Neuronal stem cell (in vitro differentiated cells): ENCODE measurements at regions not wholly inside any gene's neighbourhood (a gene's known extent, or its start where the extent isn't known, plus 50 kb on each side); places are given as distances from the start of the nearest gene placed in this dataset.

Experiments
- DNase-seq: peaks from one replicate; pipeline ENCODE4 v3.0.0-alpha.2; 2013; ENCODE audit warnings: low spot score
- H2AFZ ChIP-seq: one replicate; pipeline ENCODE4 v1.6.1; 2013; ENCODE audit warnings: mild to moderate bottlenecking, low read length, inconsistent platforms
- H2AK5ac ChIP-seq: 2 replicates; pipeline ENCODE4 v1.6.1; 2013; ENCODE audit warnings: low read depth, mild to moderate bottlenecking, inconsistent platforms, low read length, moderate library complexity, mixed read lengths
- H2BK120ac ChIP-seq: 2 replicates; pipeline ENCODE4 v1.6.1; 2013; ENCODE audit warnings: low read depth, mild to moderate bottlenecking, inconsistent platforms, low read length, moderate library complexity, mixed read lengths
- H2BK12ac ChIP-seq: one replicate; pipeline ENCODE4 v1.6.1; 2013; ENCODE audit warnings: low read length, inconsistent platforms
- H2BK15ac ChIP-seq: 2 replicates; pipeline ENCODE4 v1.6.1; 2013; ENCODE audit warnings: mild to moderate bottlenecking, low read length, inconsistent platforms, mixed read lengths
- H2BK5ac ChIP-seq: one replicate; pipeline ENCODE4 v1.6.1; 2013; ENCODE audit warnings: inconsistent platforms, mild to moderate bottlenecking, low read length, moderate library complexity
- H3K14ac ChIP-seq: one replicate; pipeline ENCODE4 v1.6.1; 2013; ENCODE audit warnings: low read length, inconsistent platforms
- H3K18ac ChIP-seq: 2 replicates; pipeline ENCODE4 v1.6.1; 2013; ENCODE audit warnings: low read length, inconsistent platforms
- H3K23ac ChIP-seq: 2 replicates; pipeline ENCODE4 v1.6.1; 2013; ENCODE audit warnings: low read depth, mild to moderate bottlenecking, mixed read lengths, low read length, inconsistent platforms; ENCODE audit not compliant: poor library complexity
- H3K27ac ChIP-seq: replicated peaks from 3 replicates; pipeline ENCODE4 v1.5.1; 2013; ENCODE audit warnings: low read length, inconsistent platforms
- H3K27me3 ChIP-seq, 3 experiments: 2 replicates each; pipeline ENCODE4 v1.6.1; 2013; ENCODE audit warnings: low read length in 3 of 3, mild to moderate bottlenecking in 2 of 3, inconsistent platforms in 1 of 3, low read depth in 1 of 3, mixed read lengths in 1 of 3, moderate library complexity in 1 of 3; ENCODE audit not compliant: control insufficient read depth in 3 of 3, insufficient read depth in 3 of 3
- H3K36me3 ChIP-seq, 2 donors: replicated peaks in 1 of 2; 2 replicates each; pipeline ENCODE4 v1.6.1; 2013; ENCODE audit warnings: low read length in 2 of 2; ENCODE audit not compliant: control insufficient read depth in 2 of 2, insufficient read depth in 2 of 2
- H3K4ac ChIP-seq: 2 replicates; pipeline ENCODE4 v1.6.1; 2013; ENCODE audit warnings: inconsistent platforms, mild to moderate bottlenecking, low read length, moderate library complexity
- H3K4me1 ChIP-seq, 2 donors: 1 replicate in 1 of 2; 2 replicates in 1 of 2; pipeline ENCODE4 v1.6.1; 2013; ENCODE audit warnings: low read length in 2 of 2, low read depth in 1 of 2; ENCODE audit not compliant: control insufficient read depth in 2 of 2, insufficient read depth in 1 of 2
- H3K4me2 ChIP-seq: one replicate; pipeline ENCODE4 v1.6.1; 2013; ENCODE audit warnings: mild to moderate bottlenecking, low read length, inconsistent platforms; ENCODE audit not compliant: insufficient read depth, poor library complexity, severe bottlenecking
- H3K4me3 ChIP-seq, 2 donors: 2 replicates each; pipeline ENCODE4 v1.5.1; 2013; ENCODE audit warnings: low read length in 2 of 2, mild to moderate bottlenecking in 2 of 2, inconsistent platforms in 1 of 2, moderate library complexity in 1 of 2
- H3K79me1 ChIP-seq: one replicate; pipeline ENCODE4 v1.6.1; 2013; ENCODE audit warnings: low read depth, mild to moderate bottlenecking, inconsistent platforms, low read length, moderate library complexity
- H3K9ac ChIP-seq: one replicate; pipeline ENCODE4 v1.6.1; 2013; ENCODE audit warnings: mild to moderate bottlenecking, low read depth, low read length, inconsistent platforms; ENCODE audit not compliant: poor library complexity
- H3K9me3 ChIP-seq, 2 donors: replicated peaks in 1 of 2; 2 replicates each; pipeline versions ENCODE3 to v1.6.1; 2013; ENCODE audit warnings: low read length in 2 of 2, mild to moderate bottlenecking in 2 of 2, inconsistent platforms in 1 of 2, low read depth in 1 of 2, mixed read lengths in 1 of 2, moderate library complexity in 1 of 2; ENCODE audit not compliant: control insufficient read depth in 2 of 2, insufficient read depth in 1 of 2
- H4K8ac ChIP-seq: one replicate; pipeline ENCODE4 v1.6.1; 2013; ENCODE audit warnings: low read depth, mild to moderate bottlenecking, inconsistent platforms, low read length, moderate library complexity
- H4K91ac ChIP-seq: one replicate; pipeline ENCODE4 v1.6.1; 2013; ENCODE audit warnings: low read length, low read depth, mild to moderate bottlenecking, inconsistent platforms; ENCODE audit not compliant: poor library complexity
- WGBS, 2 donors: extraction: QIAGEN DNeasy Blood & Tissue Kit; methylation state at CpG; one replicate each; pipeline ENCODE4 v1.1.7; 2013; ENCODE audit warnings: missing lambda C conversion rate in 2 of 2, mixed read lengths in 1 of 2; ENCODE audit not compliant: insufficient read length in 2 of 2, insufficient replicate concordance in 1 of 2; ENCODE audit errors: extremely low coverage in 2 of 2; 5-methylcytosine and 5-hydroxymethylcytosine counted together

- no peak overlapping the region for H3K18ac ChIP-seq
- no peak overlapping the region for H3K4ac ChIP-seq
- H3K9me3 ChIP-seq = no peaks in the 10 kb centered on the region
- H3K27ac ChIP-seq = no peak overlapping the region
- H4K91ac ChIP-seq = no peak overlapping the region
- no peak overlapping the region for H2BK5ac ChIP-seq
- no peaks in the 10 kb centered on the region for H3K27me3 ChIP-seq
- no peak overlapping the region for H2BK120ac ChIP-seq
- no CpG with 5 or more reads among the region's 4 CpGs for WGBS, 2 donors
- H3K4me3 ChIP-seq = peak overlapping the region in 1 of 2 donors; percentile 20
- no peaks in the 10 kb centered on the region for H3K36me3 ChIP-seq
- peaks cover 8 to 13% of the 10 kb centered on the region in 2 donors for H3K4me1 ChIP-seq
- H2BK15ac ChIP-seq = no peak overlapping the region
- H3K9ac ChIP-seq = no peak overlapping the region
- DNase-seq = no peak
- H3K79me1 ChIP-seq = no peaks in the 10 kb centered on the region
- H3K23ac ChIP-seq = no peak overlapping the region
- no peak overlapping the region for H2AK5ac ChIP-seq
- H3K14ac ChIP-seq = no peak overlapping the region
- no peak overlapping the region for H3K4me2 ChIP-seq
- H2AFZ ChIP-seq = no peak overlapping the region
- no peak overlapping the region for H2BK12ac ChIP-seq
- no peak overlapping the region for H4K8ac ChIP-seq
Measured at GRCh38 chr2:62415019-62415431, 91.0 kb downstream of the TMEM17 start.

- no peak overlapping the region for H2BK12ac ChIP-seq
Measured at GRCh38 chr2:62413116-62413663, 92.8 kb downstream of the TMEM17 start.

GRCh38 chr2:62412347-62412742 lies 93.7 kb downstream of the TMEM17 start:
- DNase-seq = no peak
- H3K27ac ChIP-seq = no peak overlapping the region
- no peak overlapping the region for H3K4me3 ChIP-seq
- no peak overlapping the region for H2BK12ac ChIP-seq
- no peak overlapping the region for H3K4ac ChIP-seq
- H2BK15ac ChIP-seq = no peak overlapping the region
- no peaks in the 10 kb centered on the region for H3K9me3 ChIP-seq
- no peak overlapping the region for H2BK120ac ChIP-seq
- H4K8ac ChIP-seq = no peak overlapping the region
- no peak overlapping the region for H3K23ac ChIP-seq
- no peaks in the 10 kb centered on the region for H3K36me3 ChIP-seq
- no peaks in the 10 kb centered on the region for H3K79me1 ChIP-seq
- H4K91ac ChIP-seq = no peak overlapping the region
- no peak overlapping the region for H3K9ac ChIP-seq
- no peak overlapping the region for H3K18ac ChIP-seq
- H3K27me3 ChIP-seq = no peaks in the 10 kb centered on the region
- no peak overlapping the region for H2BK5ac ChIP-seq
- no CpG with 5 or more reads among the region's 4 CpGs for WGBS, 2 donors
- H2AFZ ChIP-seq = no peak overlapping the region
- peaks cover 8 to 15% of the 10 kb centered on the region in 2 donors for H3K4me1 ChIP-seq
- no peak overlapping the region for H3K4me2 ChIP-seq
- no peak overlapping the region for H2AK5ac ChIP-seq
- no peak overlapping the region for H3K14ac ChIP-seq

More at GRCh38 chr2:62413116-62413663, 92.8 kb downstream of the TMEM17 start:
- no CpG with 5 or more reads among the region's 7 CpGs for WGBS, 2 donors
- no peaks in the 10 kb centered on the region for H3K27me3 ChIP-seq
- H3K9ac ChIP-seq = no peak overlapping the region
- no peak overlapping the region for H2BK5ac ChIP-seq
- no peak overlapping the region for H3K4ac ChIP-seq
- no peak overlapping the region for H3K18ac ChIP-seq
- H3K4me2 ChIP-seq = no peak overlapping the region
- H4K91ac ChIP-seq = no peak overlapping the region
- H3K79me1 ChIP-seq = no peaks in the 10 kb centered on the region
- peaks cover 8 to 15% of the 10 kb centered on the region in 2 donors for H3K4me1 ChIP-seq
- H3K36me3 ChIP-seq = no peaks in the 10 kb centered on the region
- H2BK120ac ChIP-seq = no peak overlapping the region
- no peak overlapping the region for H3K23ac ChIP-seq
- H3K9me3 ChIP-seq = no peaks in the 10 kb centered on the region
- H3K4me3 ChIP-seq = no peak overlapping the region
- H4K8ac ChIP-seq = no peak overlapping the region
- no peak overlapping the region for H2AFZ ChIP-seq
- H3K14ac ChIP-seq = no peak overlapping the region
- H2AK5ac ChIP-seq = no peak overlapping the region
- no peak overlapping the region for H3K27ac ChIP-seq
- no peak for DNase-seq
- no peak overlapping the region for H2BK15ac ChIP-seq

- Histone ChIP-seq H3K18ac (peak overlapping the region; percentile 77), H3K4me3 (no peak overlapping the region), H3K27me3 (no peaks in the 10 kb centered on the region), H3K9ac (no peak overlapping the region), H3K4me2 (no peak overlapping the region), H2BK12ac (peak overlapping the region; percentile 18), H4K91ac (no peak overlapping the region), H3K23ac (no peak overlapping the region), H3K79me1 (no peaks in the 10 kb centered on the region), H3K27ac (peak overlapping the region; percentile 75), H3K4me1 (peaks cover 8 to 15% of the 10 kb centered on the region in 2 donors), H4K8ac (no peak overlapping the region), H2BK5ac (no peak overlapping the region), H2BK15ac (no peak overlapping the region), H3K14ac (no peak overlapping the region), H2AK5ac (no peak overlapping the region), H2BK120ac (no peak overlapping the region), H3K4ac (no peak overlapping the region), H3K36me3 (no peaks in the 10 kb centered on the region), H3K9me3 (no peaks in the 10 kb centered on the region), H2AFZ (peak overlapping the region; percentile 93)
- no CpG with 5 or more reads among the region's 2 CpGs for WGBS, 2 donors
- DNase-seq = peak; percentile 14
Measured at GRCh38 chr2:62410926-62411456, 95.0 kb downstream of the TMEM17 start.
